Vagina (tissue), 2 donors: ENCODE measurements at regions not wholly inside any gene's neighbourhood (a gene's known extent, or its start where the extent isn't known, plus 50 kb on each side); places are given as distances from the start of the nearest gene placed in this dataset.

ENCODE experiments used
- DNase-seq, 2 donors: peaks; one replicate each; pipeline ENCODE4 v3.0.0-alpha.2; 2017; ENCODE audit errors: extremely low spot score in 2 of 2
- H3K27ac ChIP-seq: fragments of 200-600 bp; sonication (generic); one replicate; pipeline ENCODE4 v1.5.1; 2019
- H3K27me3 ChIP-seq: fragments of 200-600 bp; sonication (generic); one replicate; pipeline ENCODE4 v1.5.1; 2019
- H3K36me3 ChIP-seq, 2 donors: fragments of 200-600 bp; sonication (generic); one replicate each; pipeline ENCODE4 v1.5.1; 2017 to 2019
- H3K4me1 ChIP-seq: fragments of 200-600 bp; sonication (generic); one replicate; pipeline ENCODE4 v1.5.1; 2019
- H3K4me3 ChIP-seq, 2 donors: fragments of 200-600 bp; sonication (generic); 1 replicate in 1 of 2; 2 replicates in 1 of 2; pipeline ENCODE4 v1.5.1; 2016 to 2019
- H3K9me3 ChIP-seq: fragments of 200-600 bp; sonication (generic); one replicate; pipeline ENCODE4 v1.5.1; 2019
- POLR2A ChIP-seq, 2 donors: fragments of 450-650 bp; IDR thresholded peaks; one replicate each; pipeline ENCODE4 v1.6.1; 2017; ENCODE audit warnings: antibody characterized with exemption in 2 of 2, mild to moderate bottlenecking in 2 of 2, moderate library complexity in 2 of 2
- POLR2AphosphoS5 ChIP-seq, 2 donors: sonication (generic); formaldehyde crosslinking; IDR thresholded peaks; one replicate each; pipeline ENCODE4 v1.9.0; 2017; ENCODE audit warnings: antibody characterized with exemption in 2 of 2, mild to moderate bottlenecking in 2 of 2, low read depth in 1 of 2; ENCODE audit not compliant: insufficient read depth in 1 of 2
- intact Hi-C: fragments of 100-400 bp; cut with DNase I; formaldehyde crosslinking; loops from one replicate; pipeline ENCODE4 v1.15.1; 2023
- TF ChIP-seq, protein P1 (sequence below), 3 experiments: fragments of 450-650 bp in 2 of 3; fragments of 200-600 bp in 1 of 3; sonication (generic) in 1 of 3; IDR thresholded peaks; one replicate each; pipeline ENCODE4 v1.5.1; 2017 to 2019; ENCODE audit warnings: antibody characterized with exemption in 3 of 3, mild to moderate bottlenecking in 2 of 3, moderate library complexity in 2 of 3

DNA sequence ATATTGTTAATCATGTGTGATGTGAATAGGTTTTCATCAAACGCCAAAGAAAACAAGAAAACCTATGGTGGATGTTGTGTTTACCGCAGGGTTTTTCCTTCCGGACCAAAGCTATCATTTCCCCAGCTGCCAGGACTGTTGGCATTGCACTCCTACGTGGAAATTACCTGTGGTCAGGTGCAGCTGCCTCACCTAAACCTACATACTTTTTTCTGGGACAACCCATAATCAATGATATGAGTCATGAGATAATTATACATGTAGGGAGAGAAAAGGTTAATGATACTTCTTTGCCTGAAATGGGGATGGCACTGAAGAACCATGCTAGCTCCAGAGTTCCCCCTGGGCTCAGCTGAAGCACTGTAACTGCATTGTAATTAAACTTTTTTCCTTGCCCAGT, 223.6 kb upstream of the SEMA3E start:
- Histone ChIP-seq H3K27ac (no peak overlapping the region), H3K4me3 (no peak overlapping the region), H3K9me3 (no peaks in the 10 kb centered on the region), H3K4me1 (no peaks in the 10 kb centered on the region), H3K36me3 (no peaks in the 10 kb centered on the region), H3K27me3 (no peaks in the 10 kb centered on the region)
- no peak for DNase-seq
- intact Hi-C loops: no loop called here
- no peak for TF ChIP-seq POLR2AphosphoS5 (IDR thresholded peaks at IDR 0.05; ENCODE audit: insufficient read depth in 1 of 2, low read depth in 1 of 2)

DNA sequence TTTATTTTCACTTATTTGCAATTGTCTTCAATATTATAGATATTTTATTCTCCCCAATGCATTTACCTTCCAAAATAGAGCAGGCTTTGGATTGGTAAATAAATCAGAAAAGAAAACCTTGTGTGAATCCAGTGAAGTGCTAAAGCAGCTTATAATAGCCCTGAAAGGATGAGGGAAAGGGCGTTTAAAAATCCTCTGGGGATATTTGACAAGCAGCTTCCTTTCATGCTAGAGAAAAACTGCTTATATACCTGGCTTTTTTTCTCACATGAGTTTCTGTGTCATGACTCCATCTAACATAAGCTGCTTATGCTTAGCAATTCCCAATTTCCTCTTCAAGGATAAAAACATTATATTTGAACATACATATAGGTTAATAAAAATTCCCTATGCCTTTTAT, 221.6 kb upstream of the SEMA3E start:
- no peaks in the 10 kb centered on the region for H3K27me3 ChIP-seq
- intact Hi-C loops: no loop called here
- no peak overlapping the region for H3K27ac ChIP-seq
- TF ChIP-seq POLR2A (IDR thresholded peaks at IDR 0.05) (no peak), POLR2AphosphoS5 (IDR thresholded peaks at IDR 0.05; ENCODE audit: insufficient read depth in 1 of 2, low read depth in 1 of 2) (no peak)
- TF ChIP-seq, protein P1, sequence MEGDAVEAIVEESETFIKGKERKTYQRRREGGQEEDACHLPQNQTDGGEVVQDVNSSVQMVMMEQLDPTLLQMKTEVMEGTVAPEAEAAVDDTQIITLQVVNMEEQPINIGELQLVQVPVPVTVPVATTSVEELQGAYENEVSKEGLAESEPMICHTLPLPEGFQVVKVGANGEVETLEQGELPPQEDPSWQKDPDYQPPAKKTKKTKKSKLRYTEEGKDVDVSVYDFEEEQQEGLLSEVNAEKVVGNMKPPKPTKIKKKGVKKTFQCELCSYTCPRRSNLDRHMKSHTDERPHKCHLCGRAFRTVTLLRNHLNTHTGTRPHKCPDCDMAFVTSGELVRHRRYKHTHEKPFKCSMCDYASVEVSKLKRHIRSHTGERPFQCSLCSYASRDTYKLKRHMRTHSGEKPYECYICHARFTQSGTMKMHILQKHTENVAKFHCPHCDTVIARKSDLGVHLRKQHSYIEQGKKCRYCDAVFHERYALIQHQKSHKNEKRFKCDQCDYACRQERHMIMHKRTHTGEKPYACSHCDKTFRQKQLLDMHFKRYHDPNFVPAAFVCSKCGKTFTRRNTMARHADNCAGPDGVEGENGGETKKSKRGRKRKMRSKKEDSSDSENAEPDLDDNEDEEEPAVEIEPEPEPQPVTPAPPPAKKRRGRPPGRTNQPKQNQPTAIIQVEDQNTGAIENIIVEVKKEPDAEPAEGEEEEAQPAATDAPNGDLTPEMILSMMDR (IDR thresholded peaks at IDR 0.05): no peak
- H3K36me3 ChIP-seq: no peaks in the 10 kb centered on the region
- H3K9me3 ChIP-seq: no peaks in the 10 kb centered on the region
- no peak overlapping the region for H3K4me3 ChIP-seq
- no peaks in the 10 kb centered on the region for H3K4me1 ChIP-seq
- DNase-seq: no peak

DNA sequence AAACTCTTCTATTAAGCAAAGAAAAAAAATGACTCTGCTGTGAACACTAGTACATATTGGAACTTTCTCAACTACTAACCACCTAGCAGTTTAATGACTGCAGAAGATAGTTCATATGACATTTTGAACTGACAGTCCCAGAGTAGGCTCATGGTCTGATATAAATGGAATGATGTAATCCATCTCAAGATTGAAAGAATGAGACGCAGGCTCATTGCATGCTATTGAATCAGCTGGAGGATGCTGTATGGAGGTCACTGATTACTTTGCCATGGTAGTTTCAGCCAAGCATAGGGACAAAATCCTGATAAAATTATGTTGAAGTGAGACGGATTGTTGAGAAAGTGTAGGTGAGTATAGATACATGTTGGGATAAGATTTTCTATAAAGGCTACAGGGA, 217.6 kb upstream of the SEMA3E start:
- Histone ChIP-seq H3K4me3 (no peak overlapping the region), H3K27me3 (no peaks in the 10 kb centered on the region), H3K4me1 (no peaks in the 10 kb centered on the region), H3K36me3 (no peaks in the 10 kb centered on the region), H3K9me3 (no peaks in the 10 kb centered on the region), H3K27ac (no peak overlapping the region)
- no peak for DNase-seq
- TF ChIP-seq POLR2AphosphoS5 (IDR thresholded peaks at IDR 0.05; ENCODE audit: insufficient read depth in 1 of 2, low read depth in 1 of 2) (no peak), POLR2A (IDR thresholded peaks at IDR 0.05) (no peak)
- TF ChIP-seq, protein P1 (IDR thresholded peaks at IDR 0.05): no peak
- intact Hi-C loops: no loop called here

DNA sequence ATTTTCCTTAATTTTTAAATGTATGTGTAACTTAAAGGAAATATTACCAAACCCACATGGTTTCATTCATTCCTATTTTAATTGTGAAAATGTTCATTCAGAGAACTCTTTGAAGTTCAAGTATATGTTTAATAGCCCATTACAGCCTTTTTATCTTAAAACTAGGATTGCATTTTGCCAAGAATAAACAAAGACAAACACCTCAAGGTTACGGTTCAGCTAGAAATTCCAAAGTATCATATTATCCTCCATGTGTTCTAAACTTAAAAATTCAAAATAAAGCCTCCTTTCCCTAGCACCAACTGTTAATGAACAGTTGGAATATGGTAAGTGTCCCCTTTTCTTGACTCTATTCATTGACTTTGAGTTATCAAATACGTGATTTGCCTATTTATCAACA, 215.6 kb upstream of the SEMA3E start:
- intact Hi-C loops: no loop called here

DNA sequence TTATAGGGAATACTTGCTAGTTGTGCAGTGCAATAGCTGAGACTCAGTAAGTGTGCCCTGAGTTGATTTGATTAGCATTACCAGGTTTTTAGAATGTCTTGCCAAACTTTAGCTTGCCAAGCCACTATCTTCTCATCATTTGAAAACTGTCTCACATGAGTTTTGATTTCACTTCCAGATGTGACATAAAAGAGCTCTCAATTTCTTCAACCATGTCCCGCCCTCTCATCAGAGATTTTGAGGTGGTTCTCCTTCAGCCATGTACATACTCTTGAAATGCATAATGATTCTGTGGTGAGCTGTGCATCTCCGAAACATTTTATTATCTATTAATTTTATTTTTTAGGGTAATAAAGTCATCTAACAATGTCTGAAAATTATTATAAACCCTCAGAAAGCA, 215.0 kb upstream of the SEMA3E start:
- no peak overlapping the region for H3K4me3 ChIP-seq
- no peaks in the 10 kb centered on the region for H3K9me3 ChIP-seq
- TF ChIP-seq, protein P1 (IDR thresholded peaks at IDR 0.05): no peak
- no peak for TF ChIP-seq POLR2A (IDR thresholded peaks at IDR 0.05)
- TF ChIP-seq POLR2AphosphoS5 (IDR thresholded peaks at IDR 0.05; ENCODE audit: insufficient read depth in 1 of 2, low read depth in 1 of 2): no peak
- no peaks in the 10 kb centered on the region for H3K36me3 ChIP-seq
- no peak for DNase-seq
- no peaks in the 10 kb centered on the region for H3K4me1 ChIP-seq
- no peak overlapping the region for H3K27ac ChIP-seq
- intact Hi-C loops: no loop called here
- H3K27me3 ChIP-seq: no peaks in the 10 kb centered on the region

More for the DNA sequence above, 215.6 kb upstream of the SEMA3E start:
- TF ChIP-seq POLR2A (IDR thresholded peaks at IDR 0.05) (no peak), POLR2AphosphoS5 (IDR thresholded peaks at IDR 0.05; ENCODE audit: insufficient read depth in 1 of 2, low read depth in 1 of 2) (no peak)
- TF ChIP-seq, protein P1 (IDR thresholded peaks at IDR 0.05): no peak
- H3K9me3 ChIP-seq: no peaks in the 10 kb centered on the region
- DNase-seq: no peak
- H3K4me3 ChIP-seq: no peak overlapping the region
- no peaks in the 10 kb centered on the region for H3K27me3 ChIP-seq
- no peaks in the 10 kb centered on the region for H3K4me1 ChIP-seq
- H3K36me3 ChIP-seq: no peaks in the 10 kb centered on the region
- no peak overlapping the region for H3K27ac ChIP-seq

DNA sequence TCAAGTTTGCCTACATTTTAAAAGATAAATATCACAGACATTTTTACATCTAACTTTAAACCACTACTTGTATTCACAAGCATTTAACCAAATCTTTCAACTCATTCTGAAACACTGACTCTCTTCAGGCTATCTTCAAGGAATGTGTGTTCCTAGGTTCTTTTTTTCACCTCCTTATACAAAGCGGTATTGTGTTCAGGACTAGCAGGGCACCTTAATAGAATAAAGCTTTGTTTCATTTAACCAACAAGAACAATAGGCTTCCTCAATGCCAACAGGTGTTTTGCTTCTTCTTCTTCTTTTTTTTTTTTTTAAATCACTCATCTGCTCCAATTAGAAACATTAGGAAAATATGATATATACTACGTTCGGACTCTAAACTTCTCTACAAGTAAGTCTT, 212.9 kb upstream of the SEMA3E start:
- intact Hi-C loops: no loop called here

More for the DNA sequence above, 212.9 kb upstream of the SEMA3E start:
- Histone ChIP-seq H3K27ac (no peak overlapping the region), H3K27me3 (no peaks in the 10 kb centered on the region), H3K4me3 (no peak overlapping the region), H3K36me3 (no peaks in the 10 kb centered on the region), H3K4me1 (no peaks in the 10 kb centered on the region), H3K9me3 (no peaks in the 10 kb centered on the region)
- TF ChIP-seq POLR2A (IDR thresholded peaks at IDR 0.05): no peak
- TF ChIP-seq POLR2AphosphoS5 (IDR thresholded peaks at IDR 0.05; ENCODE audit: insufficient read depth in 1 of 2, low read depth in 1 of 2): no peak
- TF ChIP-seq, protein P1 (IDR thresholded peaks at IDR 0.05): no peak
- no peak for DNase-seq
